K562 (cell line): ENCODE measurements at regions not wholly inside any gene's neighbourhood (a gene's known extent, or its start where the extent isn't known, plus 50 kb on each side); places are given as distances from the start of the nearest gene placed in this dataset.

Source experiments
- ATAC-seq: fragments of 200-7000 bp; cut with Tn5 transposase; 3 replicates; pipeline ENCODE4 v1.9.1; 2020; ENCODE audit warnings: moderate library complexity
- BruUV-seq: library from RNA; stranded (reverse); fragments of 400-500 nt; replicated peaks from 2 replicates; lab custom pipeline; 2021; lab: Mats Ljungman, UMichigan
- CTCF ChIA-PET: fragments of 300-600 bp; formaldehyde crosslinking; extraction: SDS; loops from one replicate; lab custom pipeline; 2021; ENCODE audit warnings: low intra/inter-chr PET ratio; lab: Yijun Ruan, JAX
- POLR2A ChIA-PET: fragments of 300-600, 350-650 bp; sonication (Branson Sonifier 250); formaldehyde crosslinking; extraction: SDS; loops from one replicate; lab custom pipeline; 2021; ENCODE audit warnings: antibody characterized with exemption, inconsistent platforms; lab: Yijun Ruan, JAX
- DNase-seq, 4 experiments: peaks; one replicate each; pipeline versions ENCODE4 v3.0.0 to v3.0.0-alpha.2; 2011 to 2018; ENCODE audit warnings: low spot score in 3 of 4, mixed read lengths in 3 of 4; ENCODE audit errors: extremely low read depth in 1 of 4
- FAIRE-seq: peaks from 2 replicates; lab custom pipeline; 2011; peaks lifted over from hg19 to GRCh38; lab: Jason Lieb, UNC
- H2AFZ ChIP-seq: 2 replicates; pipeline ENCODE4 v1.6.0; 2011; ENCODE audit warnings: low read depth, low read length, control low read depth, inconsistent platforms
- H3K27ac ChIP-seq: fragments of 200-600 bp; 3 replicates; pipeline ENCODE4 v1.8.0; 2011; ENCODE audit warnings: low read depth, mild to moderate bottlenecking, control low read depth, inconsistent platforms, low read length, moderate library complexity, mixed read lengths; ENCODE audit errors: extremely low read depth
- H3K27me3 ChIP-seq, 2 experiments: fragments of 300-600 bp in 1 of 2; 2 replicates in 1 of 2; 3 replicates in 1 of 2; pipeline versions ENCODE4 v1.6.0 to v1.8.0; 2011; ENCODE audit warnings: inconsistent platforms in 2 of 2, low read length in 2 of 2, mild to moderate bottlenecking in 1 of 2, mixed read lengths in 1 of 2, moderate library complexity in 1 of 2; ENCODE audit not compliant: control insufficient read depth in 2 of 2, insufficient read depth in 2 of 2
- H3K36me3 ChIP-seq: fragments of 300-600 bp; 3 replicates; pipeline ENCODE4 v1.8.0; 2011; ENCODE audit warnings: mild to moderate bottlenecking, low read length, inconsistent platforms; ENCODE audit not compliant: control insufficient read depth, insufficient read depth
- H3K4me1 ChIP-seq, 2 experiments: fragments of 200-600 bp in 1 of 2; replicated peaks in 1 of 2; 2 replicates in 1 of 2; 3 replicates in 1 of 2; pipeline versions ENCODE4 v1.5.1 to v1.8.0; 2011; ENCODE audit warnings: inconsistent platforms in 2 of 2, low read length in 2 of 2, mild to moderate bottlenecking in 1 of 2, mixed read lengths in 1 of 2, moderate library complexity in 1 of 2; ENCODE audit not compliant: control insufficient read depth in 2 of 2, insufficient read depth in 2 of 2
- H3K4me2 ChIP-seq: 2 replicates; pipeline ENCODE4 v1.6.1; 2011; ENCODE audit warnings: low read length, control low read depth, inconsistent platforms, mixed read lengths; ENCODE audit not compliant: insufficient read depth
- H3K4me3 ChIP-seq: fragments of 200-600 bp; sonication (generic), shearing (Covaris generic); 2 replicates; pipeline ENCODE4 v1.5.1; 2016; ENCODE audit warnings: control low read depth, inconsistent platforms
- H3K79me2 ChIP-seq: fragments of 200-600 bp; 3 replicates; pipeline ENCODE4 v1.8.0; 2011; ENCODE audit warnings: low read length, inconsistent platforms; ENCODE audit not compliant: control insufficient read depth, insufficient read depth
- H3K9ac ChIP-seq, 2 experiments: 2 replicates each; pipeline versions ENCODE4 v1.6.0 to v1.6.1; 2011; ENCODE audit warnings: low read depth in 2 of 2, low read length in 2 of 2, control low read depth in 1 of 2, inconsistent platforms in 1 of 2, mild to moderate bottlenecking in 1 of 2, mixed read lengths in 1 of 2; ENCODE audit not compliant: insufficient read depth in 1 of 2
- H3K9me1 ChIP-seq: one replicate; pipeline ENCODE4 v1.6.0; 2011; ENCODE audit warnings: inconsistent platforms, mild to moderate bottlenecking, low read length, moderate library complexity; ENCODE audit not compliant: control insufficient read depth, insufficient read depth
- H3K9me3 ChIP-seq: replicated peaks from 2 replicates; pipeline ENCODE4 v1.5.1; 2011; ENCODE audit warnings: low read depth, low read length, inconsistent platforms; ENCODE audit not compliant: control insufficient read depth, insufficient read depth
- H4K20me1 ChIP-seq: replicated peaks from 2 replicates; pipeline ENCODE4 v1.6.1; 2011; ENCODE audit warnings: low read length, inconsistent platforms, mixed read lengths; ENCODE audit not compliant: control insufficient read depth, insufficient read depth
- KAT2B ChIP-seq: IDR thresholded peaks from one replicate; pipeline ENCODE4 v1.6.1; 2012; ENCODE audit warnings: low read depth, mild to moderate bottlenecking, control low read depth, inconsistent platforms, low read length, moderate library complexity
- KLF10 ChIP-seq: fragments of 250-450 bp; sonication (Bioruptor Pico); IDR thresholded peaks from 2 replicates; pipeline ENCODE4 v1.6.1; 2021; ENCODE audit warnings: matching md5 sums
- MXI1 ChIP-seq: IDR thresholded peaks from 2 replicates; pipeline ENCODE4 v1.6.1; 2011; ENCODE audit warnings: low read depth, mild to moderate bottlenecking, improper control_type of control experiment, low read length
- NEUROD1 ChIP-seq: fragments of 150-350 bp; IDR thresholded peaks from 2 replicates; pipeline ENCODE4 v1.6.1; 2014; ENCODE audit warnings: borderline replicate concordance, low read length, low read depth; ENCODE audit not compliant: partially characterized antibody
- TGIF2 ChIP-seq: sonication (generic); formaldehyde crosslinking; IDR thresholded peaks from 2 replicates; pipeline ENCODE4 v1.8.1; 2022; ENCODE audit warnings: mild to moderate bottlenecking, missing genetic modification reagents, moderate library complexity
- ZNF217 ChIP-seq: sonication (generic); formaldehyde crosslinking; IDR thresholded peaks from 2 replicates; pipeline ENCODE4 v1.8.0; 2022; ENCODE audit warnings: mild to moderate bottlenecking, missing genetic modification reagents
- ZNF830 ChIP-seq: fragments of 250-450 bp; sonication (Bioruptor Pico); IDR thresholded peaks from 2 replicates; pipeline ENCODE4 v1.5.0; 2021; ENCODE audit warnings: mild to moderate bottlenecking
- WGBS: fragments of 100-300 bp; shearing (Covaris generic); methylation state at CpG from one replicate; pipeline ENCODE4 v1.1.6; 2016; ENCODE audit warnings: low coverage, mixed read lengths; ENCODE audit not compliant: insufficient coverage; ENCODE audit errors: missing lambda C conversion rate; 5-methylcytosine and 5-hydroxymethylcytosine counted together
- in situ Hi-C: fragments of 300-500 bp; cut with MboI; formaldehyde crosslinking; loops from 4 replicates; pipeline ENCODE4 v1.15.0; 2018; ENCODE audit warnings: inconsistent platforms, mixed read lengths
- intact Hi-C: fragments of 100-400 bp; cut with micrococcal nuclease; formaldehyde crosslinking; loops from 2 replicates; pipeline ENCODE4 v1.14.2; 2022
- TF ChIP-seq, protein P1 (sequence below): sonication (generic); formaldehyde crosslinking; IDR thresholded peaks from 2 replicates; pipeline ENCODE4 v1.4.0; 2020; ENCODE audit warnings: mild to moderate bottlenecking, missing genetic modification reagents
- TF ChIP-seq, protein P2 (sequence below): fragments of 450-650 bp; formaldehyde crosslinking; IDR thresholded peaks from 2 replicates; pipeline ENCODE4 v1.4.0; 2020; ENCODE audit warnings: mild to moderate bottlenecking, moderate library complexity
- TF ChIP-seq, protein P3 (sequence below): fragments of 250-450 bp; sonication (Bioruptor Pico); IDR thresholded peaks from 2 replicates; pipeline ENCODE4 v1.5.0; 2022; ENCODE audit warnings: mild to moderate bottlenecking
- TF ChIP-seq, protein P4 (sequence below): fragments of 250-450 bp; sonication (Bioruptor Pico); IDR thresholded peaks from 2 replicates; pipeline ENCODE4 v1.9.0; 2021; ENCODE audit warnings: mild to moderate bottlenecking, inconsistent platforms
- TF ChIP-seq, protein P5 (sequence below): fragments of 250-450 bp; sonication (Bioruptor Pico); IDR thresholded peaks from 2 replicates; pipeline ENCODE4 v1.5.0; 2021; ENCODE audit warnings: mild to moderate bottlenecking, moderate library complexity

DNA sequence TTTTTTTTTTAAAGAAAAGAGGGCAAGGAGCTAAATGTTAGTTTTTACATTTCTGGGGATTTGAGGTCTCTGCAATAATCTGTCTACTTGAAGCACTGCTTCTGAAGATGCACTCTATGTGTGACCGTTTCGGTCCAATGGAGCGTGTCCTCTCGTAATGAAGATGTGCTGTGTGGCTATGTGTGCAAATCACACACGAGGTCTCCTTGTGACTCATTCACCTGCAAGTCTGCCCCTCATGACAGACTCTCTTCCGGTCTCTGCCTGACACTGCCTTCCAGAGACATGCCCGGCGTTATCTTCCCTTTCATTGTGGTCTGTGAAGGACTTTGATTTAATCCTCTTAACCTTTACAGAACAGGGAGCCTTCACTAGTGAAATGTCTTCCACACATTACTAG lies 84.3 kb downstream of the TRAM1L1 start:
- FAIRE-seq, result no peak
- TF ChIP-seq KLF10, result no peak
- TF ChIP-seq, protein P1, sequence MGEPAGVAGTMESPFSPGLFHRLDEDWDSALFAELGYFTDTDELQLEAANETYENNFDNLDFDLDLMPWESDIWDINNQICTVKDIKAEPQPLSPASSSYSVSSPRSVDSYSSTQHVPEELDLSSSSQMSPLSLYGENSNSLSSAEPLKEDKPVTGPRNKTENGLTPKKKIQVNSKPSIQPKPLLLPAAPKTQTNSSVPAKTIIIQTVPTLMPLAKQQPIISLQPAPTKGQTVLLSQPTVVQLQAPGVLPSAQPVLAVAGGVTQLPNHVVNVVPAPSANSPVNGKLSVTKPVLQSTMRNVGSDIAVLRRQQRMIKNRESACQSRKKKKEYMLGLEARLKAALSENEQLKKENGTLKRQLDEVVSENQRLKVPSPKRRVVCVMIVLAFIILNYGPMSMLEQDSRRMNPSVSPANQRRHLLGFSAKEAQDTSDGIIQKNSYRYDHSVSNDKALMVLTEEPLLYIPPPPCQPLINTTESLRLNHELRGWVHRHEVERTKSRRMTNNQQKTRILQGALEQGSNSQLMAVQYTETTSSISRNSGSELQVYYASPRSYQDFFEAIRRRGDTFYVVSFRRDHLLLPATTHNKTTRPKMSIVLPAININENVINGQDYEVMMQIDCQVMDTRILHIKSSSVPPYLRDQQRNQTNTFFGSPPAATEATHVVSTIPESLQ (CRISPR knock-in tag), result no peak
- no peak for TF ChIP-seq TGIF2 (CRISPR knock-in tag)
- TF ChIP-seq, protein P2, sequence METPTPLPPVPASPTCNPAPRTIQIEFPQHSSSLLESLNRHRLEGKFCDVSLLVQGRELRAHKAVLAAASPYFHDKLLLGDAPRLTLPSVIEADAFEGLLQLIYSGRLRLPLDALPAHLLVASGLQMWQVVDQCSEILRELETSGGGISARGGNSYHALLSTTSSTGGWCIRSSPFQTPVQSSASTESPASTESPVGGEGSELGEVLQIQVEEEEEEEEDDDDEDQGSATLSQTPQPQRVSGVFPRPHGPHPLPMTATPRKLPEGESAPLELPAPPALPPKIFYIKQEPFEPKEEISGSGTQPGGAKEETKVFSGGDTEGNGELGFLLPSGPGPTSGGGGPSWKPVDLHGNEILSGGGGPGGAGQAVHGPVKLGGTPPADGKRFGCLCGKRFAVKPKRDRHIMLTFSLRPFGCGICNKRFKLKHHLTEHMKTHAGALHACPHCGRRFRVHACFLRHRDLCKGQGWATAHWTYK (CRISPR knock-in tag), result no peak
- TF ChIP-seq, protein P3, sequence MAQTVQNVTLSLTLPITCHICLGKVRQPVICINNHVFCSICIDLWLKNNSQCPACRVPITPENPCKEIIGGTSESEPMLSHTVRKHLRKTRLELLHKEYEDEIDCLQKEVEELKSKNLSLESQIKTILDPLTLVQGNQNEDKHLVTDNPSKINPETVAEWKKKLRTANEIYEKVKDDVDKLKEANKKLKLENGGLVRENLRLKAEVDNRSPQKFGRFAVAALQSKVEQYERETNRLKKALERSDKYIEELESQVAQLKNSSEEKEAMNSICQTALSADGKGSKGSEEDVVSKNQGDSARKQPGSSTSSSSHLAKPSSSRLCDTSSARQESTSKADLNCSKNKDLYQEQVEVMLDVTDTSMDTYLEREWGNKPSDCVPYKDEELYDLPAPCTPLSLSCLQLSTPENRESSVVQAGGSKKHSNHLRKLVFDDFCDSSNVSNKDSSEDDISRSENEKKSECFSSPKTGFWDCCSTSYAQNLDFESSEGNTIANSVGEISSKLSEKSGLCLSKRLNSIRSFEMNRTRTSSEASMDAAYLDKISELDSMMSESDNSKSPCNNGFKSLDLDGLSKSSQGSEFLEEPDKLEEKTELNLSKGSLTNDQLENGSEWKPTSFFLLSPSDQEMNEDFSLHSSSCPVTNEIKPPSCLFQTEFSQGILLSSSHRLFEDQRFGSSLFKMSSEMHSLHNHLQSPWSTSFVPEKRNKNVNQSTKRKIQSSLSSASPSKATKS (CRISPR knock-in tag), result no peak
- TF ChIP-seq, protein P4, sequence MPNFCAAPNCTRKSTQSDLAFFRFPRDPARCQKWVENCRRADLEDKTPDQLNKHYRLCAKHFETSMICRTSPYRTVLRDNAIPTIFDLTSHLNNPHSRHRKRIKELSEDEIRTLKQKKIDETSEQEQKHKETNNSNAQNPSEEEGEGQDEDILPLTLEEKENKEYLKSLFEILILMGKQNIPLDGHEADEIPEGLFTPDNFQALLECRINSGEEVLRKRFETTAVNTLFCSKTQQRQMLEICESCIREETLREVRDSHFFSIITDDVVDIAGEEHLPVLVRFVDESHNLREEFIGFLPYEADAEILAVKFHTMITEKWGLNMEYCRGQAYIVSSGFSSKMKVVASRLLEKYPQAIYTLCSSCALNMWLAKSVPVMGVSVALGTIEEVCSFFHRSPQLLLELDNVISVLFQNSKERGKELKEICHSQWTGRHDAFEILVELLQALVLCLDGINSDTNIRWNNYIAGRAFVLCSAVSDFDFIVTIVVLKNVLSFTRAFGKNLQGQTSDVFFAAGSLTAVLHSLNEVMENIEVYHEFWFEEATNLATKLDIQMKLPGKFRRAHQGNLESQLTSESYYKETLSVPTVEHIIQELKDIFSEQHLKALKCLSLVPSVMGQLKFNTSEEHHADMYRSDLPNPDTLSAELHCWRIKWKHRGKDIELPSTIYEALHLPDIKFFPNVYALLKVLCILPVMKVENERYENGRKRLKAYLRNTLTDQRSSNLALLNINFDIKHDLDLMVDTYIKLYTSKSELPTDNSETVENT (CRISPR knock-in tag), result no peak
- TF ChIP-seq, protein P5, sequence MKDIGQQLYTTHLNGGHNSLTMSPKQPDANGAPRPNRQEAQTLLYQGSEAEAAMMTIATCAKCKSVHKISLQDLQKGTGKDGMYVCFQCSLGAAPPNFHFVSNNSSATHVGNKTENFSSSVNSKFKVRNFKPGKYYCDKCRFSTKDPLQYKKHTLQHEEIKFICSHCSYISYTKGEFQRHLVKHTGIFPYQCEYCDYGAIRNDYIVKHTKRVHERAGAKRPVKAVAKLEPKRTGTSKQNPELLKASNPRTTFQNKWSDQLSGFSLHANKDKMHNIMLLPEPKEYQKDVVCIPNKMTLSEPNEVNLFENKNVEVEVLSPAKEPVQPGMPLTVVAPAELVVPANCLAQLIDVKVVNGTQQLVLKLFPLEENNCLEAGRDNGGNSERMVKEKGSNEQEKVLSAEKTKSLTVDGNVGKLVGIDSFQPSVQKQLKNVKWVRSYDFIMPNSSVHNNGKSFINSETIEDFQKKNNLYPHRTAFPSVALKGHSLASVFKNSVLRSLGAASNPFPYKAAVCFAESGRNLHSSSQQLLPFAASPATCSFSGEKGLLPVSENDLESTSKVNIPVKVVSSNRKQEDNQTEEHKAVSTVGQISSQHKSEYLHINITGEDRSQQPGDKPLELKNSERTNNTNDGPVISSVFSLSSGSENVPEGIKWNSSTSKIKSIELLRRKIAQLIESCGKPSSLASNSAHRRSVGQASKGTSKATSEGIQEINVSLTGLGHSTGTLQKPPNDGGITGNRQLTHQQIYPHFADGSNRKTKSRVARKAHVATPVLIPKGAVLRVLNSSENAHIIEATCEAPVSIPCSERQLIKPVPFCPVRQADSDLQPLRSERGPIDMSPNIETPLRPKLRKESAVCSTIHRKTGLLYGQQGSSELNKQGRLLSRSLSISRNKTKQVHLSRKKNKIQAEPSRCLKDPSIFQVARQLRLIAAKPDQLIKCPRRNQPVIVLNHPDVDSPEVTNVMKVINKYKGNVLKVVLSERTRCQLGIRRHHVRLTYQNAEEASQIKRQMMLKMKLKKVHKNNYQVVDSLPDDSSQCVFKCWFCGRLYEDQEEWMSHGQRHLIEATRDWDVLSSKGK (CRISPR knock-in tag), result no peak
- no peak for TF ChIP-seq ZNF830 (CRISPR knock-in tag)
- TF ChIP-seq ZNF217 (CRISPR knock-in tag), result no peak
- no peak for TF ChIP-seq KAT2B
- no peak for TF ChIP-seq NEUROD1
- no peak for TF ChIP-seq MXI1

More for the DNA sequence above, 84.3 kb downstream of the TRAM1L1 start:
- H3K79me2 ChIP-seq, result no peaks in the 10 kb centered on the region
- no peaks in the 10 kb centered on the region for H3K36me3 ChIP-seq
- 4% methylated on average over 8 of the region's 8 CpGs for WGBS
- no TSS peak for BruUV-seq
- H3K4me3 ChIP-seq, result no peak overlapping the region
- no peak overlapping the region for H3K9ac ChIP-seq
- intact Hi-C loops, result no loop called here
- no peak overlapping the region for H2AFZ ChIP-seq
- H4K20me1 ChIP-seq, result no peaks in the 10 kb centered on the region
- ChIA-PET POLR2A (no interaction called here), CTCF (no interaction called here)
- H3K9me3 ChIP-seq, result no peaks in the 10 kb centered on the region
- no peaks in the 10 kb centered on the region for H3K4me1 ChIP-seq
- H3K9me1 ChIP-seq, result no peaks in the 10 kb centered on the region
- in situ Hi-C loops, result no loop called here
- no peak overlapping the region for H3K4me2 ChIP-seq
- H3K27ac ChIP-seq, result no peak overlapping the region
- DNase-seq (no peak), ATAC-seq (no peak)
- H3K27me3 ChIP-seq, result no peaks in the 10 kb centered on the region
